ENCODE measurements at regions not wholly inside any gene's neighbourhood (a gene's known extent, or its start where the extent isn't known, plus 50 kb on each side); places are given as distances from the start of the nearest gene placed in this dataset.

DNA sequence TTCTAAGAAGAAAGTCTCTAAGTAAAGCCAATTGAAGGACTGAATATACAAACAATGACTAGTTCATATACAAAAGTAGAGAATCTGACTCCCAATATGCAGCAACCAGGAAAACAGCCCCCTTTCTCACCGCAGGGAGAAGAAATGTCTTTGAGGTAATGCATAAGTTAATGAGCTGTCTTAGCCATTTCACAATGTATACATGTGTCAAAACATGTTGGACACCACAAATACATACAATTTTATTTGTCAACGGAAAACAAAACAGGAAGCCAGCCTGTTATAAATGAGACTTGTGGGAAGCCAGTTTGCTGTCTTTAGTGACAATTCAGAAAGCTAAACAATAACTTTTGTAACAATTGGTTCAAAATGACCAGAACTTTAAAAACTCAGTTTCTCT lies 389.2 kb downstream of the CBLN2 start:
- peaks cover 5% of the 10 kb centered on the region; the same call in 1 of the 2 replicates for H3K36me3 Mint-ChIP-seq
- no peak overlapping the region for H3K27ac Mint-ChIP-seq
- ChIA-PET CTCF (no interaction called here), POLR2A (no interaction called here)
- no peaks in the 10 kb centered on the region for H3K4me1 Mint-ChIP-seq
- H3K9me3 Mint-ChIP-seq = peaks cover 33% of the 10 kb centered on the region
- H3K27me3 Mint-ChIP-seq (ENCODE audit: low read depth) = no peaks in the 10 kb centered on the region
- ATAC-seq (no peak), DNase-seq (ENCODE audit: low spot score) (no peak)
- TF ChIP-seq, protein P1, sequence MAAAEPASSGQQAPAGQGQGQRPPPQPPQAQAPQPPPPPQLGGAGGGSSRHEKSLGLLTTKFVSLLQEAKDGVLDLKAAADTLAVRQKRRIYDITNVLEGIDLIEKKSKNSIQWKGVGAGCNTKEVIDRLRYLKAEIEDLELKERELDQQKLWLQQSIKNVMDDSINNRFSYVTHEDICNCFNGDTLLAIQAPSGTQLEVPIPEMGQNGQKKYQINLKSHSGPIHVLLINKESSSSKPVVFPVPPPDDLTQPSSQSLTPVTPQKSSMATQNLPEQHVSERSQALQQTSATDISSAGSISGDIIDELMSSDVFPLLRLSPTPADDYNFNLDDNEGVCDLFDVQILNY (CRISPR knock-in tag; IDR thresholded peaks at IDR 0.05) = no peak
- TF ChIP-seq ZBTB21 (CRISPR knock-in tag; IDR thresholded peaks at IDR 0.05; ENCODE audit: borderline replicate concordance) = no peak
- no peak for TF ChIP-seq ZNF219 (CRISPR knock-in tag; IDR thresholded peaks at IDR 0.05; ENCODE audit: borderline replicate concordance)
- TF ChIP-seq, protein P2, sequence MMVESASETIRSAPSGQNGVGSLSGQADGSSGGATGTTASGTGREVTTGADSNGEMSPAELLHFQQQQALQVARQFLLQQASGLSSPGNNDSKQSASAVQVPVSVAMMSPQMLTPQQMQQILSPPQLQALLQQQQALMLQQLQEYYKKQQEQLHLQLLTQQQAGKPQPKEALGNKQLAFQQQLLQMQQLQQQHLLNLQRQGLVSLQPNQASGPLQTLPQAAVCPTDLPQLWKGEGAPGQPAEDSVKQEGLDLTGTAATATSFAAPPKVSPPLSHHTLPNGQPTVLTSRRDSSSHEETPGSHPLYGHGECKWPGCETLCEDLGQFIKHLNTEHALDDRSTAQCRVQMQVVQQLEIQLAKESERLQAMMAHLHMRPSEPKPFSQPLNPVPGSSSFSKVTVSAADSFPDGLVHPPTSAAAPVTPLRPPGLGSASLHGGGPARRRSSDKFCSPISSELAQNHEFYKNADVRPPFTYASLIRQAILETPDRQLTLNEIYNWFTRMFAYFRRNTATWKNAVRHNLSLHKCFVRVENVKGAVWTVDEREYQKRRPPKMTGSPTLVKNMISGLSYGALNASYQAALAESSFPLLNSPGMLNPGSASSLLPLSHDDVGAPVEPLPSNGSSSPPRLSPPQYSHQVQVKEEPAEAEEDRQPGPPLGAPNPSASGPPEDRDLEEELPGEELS (CRISPR knock-in tag; IDR thresholded peaks at IDR 0.05) = no peak
- no peak for TF ChIP-seq SMAD3 (CRISPR knock-in tag; IDR thresholded peaks at IDR 0.05; ENCODE audit: borderline replicate concordance)
- TF ChIP-seq, protein P3, sequence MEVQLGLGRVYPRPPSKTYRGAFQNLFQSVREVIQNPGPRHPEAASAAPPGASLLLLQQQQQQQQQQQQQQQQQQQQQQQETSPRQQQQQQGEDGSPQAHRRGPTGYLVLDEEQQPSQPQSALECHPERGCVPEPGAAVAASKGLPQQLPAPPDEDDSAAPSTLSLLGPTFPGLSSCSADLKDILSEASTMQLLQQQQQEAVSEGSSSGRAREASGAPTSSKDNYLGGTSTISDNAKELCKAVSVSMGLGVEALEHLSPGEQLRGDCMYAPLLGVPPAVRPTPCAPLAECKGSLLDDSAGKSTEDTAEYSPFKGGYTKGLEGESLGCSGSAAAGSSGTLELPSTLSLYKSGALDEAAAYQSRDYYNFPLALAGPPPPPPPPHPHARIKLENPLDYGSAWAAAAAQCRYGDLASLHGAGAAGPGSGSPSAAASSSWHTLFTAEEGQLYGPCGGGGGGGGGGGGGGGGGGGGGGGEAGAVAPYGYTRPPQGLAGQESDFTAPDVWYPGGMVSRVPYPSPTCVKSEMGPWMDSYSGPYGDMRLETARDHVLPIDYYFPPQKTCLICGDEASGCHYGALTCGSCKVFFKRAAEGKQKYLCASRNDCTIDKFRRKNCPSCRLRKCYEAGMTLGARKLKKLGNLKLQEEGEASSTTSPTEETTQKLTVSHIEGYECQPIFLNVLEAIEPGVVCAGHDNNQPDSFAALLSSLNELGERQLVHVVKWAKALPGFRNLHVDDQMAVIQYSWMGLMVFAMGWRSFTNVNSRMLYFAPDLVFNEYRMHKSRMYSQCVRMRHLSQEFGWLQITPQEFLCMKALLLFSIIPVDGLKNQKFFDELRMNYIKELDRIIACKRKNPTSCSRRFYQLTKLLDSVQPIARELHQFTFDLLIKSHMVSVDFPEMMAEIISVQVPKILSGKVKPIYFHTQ (CRISPR knock-in tag; IDR thresholded peaks at IDR 0.05) = no peak
- no peak for TF ChIP-seq ZNF423 (CRISPR knock-in tag; IDR thresholded peaks at IDR 0.05)
- TF ChIP-seq, protein P4, sequence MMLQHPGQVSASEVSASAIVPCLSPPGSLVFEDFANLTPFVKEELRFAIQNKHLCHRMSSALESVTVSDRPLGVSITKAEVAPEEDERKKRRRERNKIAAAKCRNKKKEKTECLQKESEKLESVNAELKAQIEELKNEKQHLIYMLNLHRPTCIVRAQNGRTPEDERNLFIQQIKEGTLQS (CRISPR knock-in tag; conservative IDR thresholded peaks at IDR 0.05) = no peak
- TF ChIP-seq KAT7 (CRISPR knock-in tag; IDR thresholded peaks at IDR 0.05; ENCODE audit: borderline replicate concordance) = no peak
- TF ChIP-seq OVOL2 (CRISPR knock-in tag; IDR thresholded peaks at IDR 0.05; ENCODE audit: borderline replicate concordance) = no peak
- TF ChIP-seq, protein P5, sequence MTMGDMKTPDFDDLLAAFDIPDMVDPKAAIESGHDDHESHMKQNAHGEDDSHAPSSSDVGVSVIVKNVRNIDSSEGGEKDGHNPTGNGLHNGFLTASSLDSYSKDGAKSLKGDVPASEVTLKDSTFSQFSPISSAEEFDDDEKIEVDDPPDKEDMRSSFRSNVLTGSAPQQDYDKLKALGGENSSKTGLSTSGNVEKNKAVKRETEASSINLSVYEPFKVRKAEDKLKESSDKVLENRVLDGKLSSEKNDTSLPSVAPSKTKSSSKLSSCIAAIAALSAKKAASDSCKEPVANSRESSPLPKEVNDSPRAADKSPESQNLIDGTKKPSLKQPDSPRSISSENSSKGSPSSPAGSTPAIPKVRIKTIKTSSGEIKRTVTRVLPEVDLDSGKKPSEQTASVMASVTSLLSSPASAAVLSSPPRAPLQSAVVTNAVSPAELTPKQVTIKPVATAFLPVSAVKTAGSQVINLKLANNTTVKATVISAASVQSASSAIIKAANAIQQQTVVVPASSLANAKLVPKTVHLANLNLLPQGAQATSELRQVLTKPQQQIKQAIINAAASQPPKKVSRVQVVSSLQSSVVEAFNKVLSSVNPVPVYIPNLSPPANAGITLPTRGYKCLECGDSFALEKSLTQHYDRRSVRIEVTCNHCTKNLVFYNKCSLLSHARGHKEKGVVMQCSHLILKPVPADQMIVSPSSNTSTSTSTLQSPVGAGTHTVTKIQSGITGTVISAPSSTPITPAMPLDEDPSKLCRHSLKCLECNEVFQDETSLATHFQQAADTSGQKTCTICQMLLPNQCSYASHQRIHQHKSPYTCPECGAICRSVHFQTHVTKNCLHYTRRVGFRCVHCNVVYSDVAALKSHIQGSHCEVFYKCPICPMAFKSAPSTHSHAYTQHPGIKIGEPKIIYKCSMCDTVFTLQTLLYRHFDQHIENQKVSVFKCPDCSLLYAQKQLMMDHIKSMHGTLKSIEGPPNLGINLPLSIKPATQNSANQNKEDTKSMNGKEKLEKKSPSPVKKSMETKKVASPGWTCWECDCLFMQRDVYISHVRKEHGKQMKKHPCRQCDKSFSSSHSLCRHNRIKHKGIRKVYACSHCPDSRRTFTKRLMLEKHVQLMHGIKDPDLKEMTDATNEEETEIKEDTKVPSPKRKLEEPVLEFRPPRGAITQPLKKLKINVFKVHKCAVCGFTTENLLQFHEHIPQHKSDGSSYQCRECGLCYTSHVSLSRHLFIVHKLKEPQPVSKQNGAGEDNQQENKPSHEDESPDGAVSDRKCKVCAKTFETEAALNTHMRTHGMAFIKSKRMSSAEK (CRISPR knock-in tag; IDR thresholded peaks at IDR 0.05; ENCODE audit: borderline replicate concordance) = no peak
- TF ChIP-seq MYBL2 (CRISPR knock-in tag; IDR thresholded peaks at IDR 0.05) = no peak
- no peak for TF ChIP-seq ZNF396 (CRISPR knock-in tag; IDR thresholded peaks at IDR 0.05; ENCODE audit: borderline replicate concordance)
- TF ChIP-seq, protein P6, sequence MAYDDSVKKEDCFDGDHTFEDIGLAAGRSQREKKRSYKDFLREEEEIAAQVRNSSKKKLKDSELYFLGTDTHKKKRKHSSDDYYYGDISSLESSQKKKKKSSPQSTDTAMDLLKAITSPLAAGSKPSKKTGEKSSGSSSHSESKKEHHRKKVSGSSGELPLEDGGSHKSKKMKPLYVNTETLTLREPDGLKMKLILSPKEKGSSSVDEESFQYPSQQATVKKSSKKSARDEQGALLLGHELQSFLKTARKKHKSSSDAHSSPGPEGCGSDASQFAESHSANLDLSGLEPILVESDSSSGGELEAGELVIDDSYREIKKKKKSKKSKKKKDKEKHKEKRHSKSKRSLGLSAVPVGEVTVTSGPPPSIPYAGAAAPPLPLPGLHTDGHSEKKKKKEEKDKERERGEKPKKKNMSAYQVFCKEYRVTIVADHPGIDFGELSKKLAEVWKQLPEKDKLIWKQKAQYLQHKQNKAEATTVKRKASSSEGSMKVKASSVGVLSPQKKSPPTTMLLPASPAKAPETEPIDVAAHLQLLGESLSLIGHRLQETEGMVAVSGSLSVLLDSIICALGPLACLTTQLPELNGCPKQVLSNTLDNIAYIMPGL (CRISPR knock-in tag; IDR thresholded peaks at IDR 0.05) = no peak
- TF ChIP-seq, protein P7, sequence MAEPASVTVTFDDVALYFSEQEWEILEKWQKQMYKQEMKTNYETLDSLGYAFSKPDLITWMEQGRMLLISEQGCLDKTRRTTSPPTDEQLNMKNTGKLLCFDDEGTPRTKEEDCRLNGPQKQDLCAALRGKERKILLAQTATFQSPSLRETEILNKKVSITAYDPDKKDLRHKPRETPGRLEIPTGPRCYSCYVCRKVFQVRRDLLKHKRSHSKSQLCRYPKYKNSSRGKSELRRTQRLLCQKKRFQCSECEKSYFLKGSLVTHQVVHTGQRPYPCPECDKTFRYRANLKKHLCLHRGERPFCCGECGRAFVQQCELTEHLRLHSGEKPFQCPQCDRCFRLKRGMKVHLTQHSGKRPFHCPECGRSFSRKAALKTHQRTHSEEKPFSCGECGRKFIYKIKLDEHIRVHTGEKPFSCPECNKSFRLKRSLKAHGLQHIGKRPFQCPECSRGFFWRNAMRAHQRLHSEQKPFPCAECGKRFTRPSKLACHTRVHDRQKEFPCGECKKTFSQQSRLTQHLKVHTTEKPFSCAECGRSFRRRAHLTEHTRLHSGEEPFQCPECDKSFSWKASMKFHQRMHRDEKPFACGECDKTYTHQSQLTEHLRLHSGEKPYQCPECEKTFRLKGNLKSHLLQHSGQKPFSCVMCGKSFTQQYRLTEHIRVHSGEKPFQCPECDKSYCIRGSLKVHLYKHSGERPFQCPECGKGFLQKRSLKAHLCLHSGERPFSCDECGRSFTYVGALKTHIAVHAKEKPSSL (CRISPR knock-in tag; conservative IDR thresholded peaks at IDR 0.05) = no peak
- TF ChIP-seq TEAD1 (CRISPR knock-in tag; IDR thresholded peaks at IDR 0.05) = no peak
- TF ChIP-seq ZNF232 (CRISPR knock-in tag; IDR thresholded peaks at IDR 0.05) = no peak
- TF ChIP-seq SOX15 (CRISPR knock-in tag; IDR thresholded peaks at IDR 0.05) = no peak
- TF ChIP-seq, protein P8, sequence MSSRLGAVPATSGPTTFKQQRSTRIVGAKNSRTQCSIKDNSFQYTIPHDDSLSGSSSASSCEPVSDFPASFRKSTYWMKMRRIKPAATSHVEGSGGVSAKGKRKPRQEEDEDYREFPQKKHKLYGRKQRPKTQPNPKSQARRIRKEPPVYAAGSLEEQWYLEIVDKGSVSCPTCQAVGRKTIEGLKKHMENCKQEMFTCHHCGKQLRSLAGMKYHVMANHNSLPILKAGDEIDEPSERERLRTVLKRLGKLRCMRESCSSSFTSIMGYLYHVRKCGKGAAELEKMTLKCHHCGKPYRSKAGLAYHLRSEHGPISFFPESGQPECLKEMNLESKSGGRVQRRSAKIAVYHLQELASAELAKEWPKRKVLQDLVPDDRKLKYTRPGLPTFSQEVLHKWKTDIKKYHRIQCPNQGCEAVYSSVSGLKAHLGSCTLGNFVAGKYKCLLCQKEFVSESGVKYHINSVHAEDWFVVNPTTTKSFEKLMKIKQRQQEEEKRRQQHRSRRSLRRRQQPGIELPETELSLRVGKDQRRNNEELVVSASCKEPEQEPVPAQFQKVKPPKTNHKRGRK (CRISPR knock-in tag; IDR thresholded peaks at IDR 0.05; ENCODE audit: borderline replicate concordance) = no peak
- H3K4me3 Mint-ChIP-seq = no peak overlapping the region
